ENCODE measurements at regions not wholly inside any gene's neighbourhood (a gene's known extent, or its start where the extent isn't known, plus 50 kb on each side); places are given as distances from the start of the nearest gene placed in this dataset.

GRCh38 chr6:43972913-43973300, 154.3 kb downstream of the MRPL14 start:
- DNase-seq (ENCODE audit: low spot score) = peak; percentile 75
- Histone ChIP-seq H3K9me3 (no peaks in the 10 kb centered on the region), H3K27ac (no peak overlapping the region), H3K27me3 (replicated peaks; ENCODE audit: insufficient read depth) (no peaks in the 10 kb centered on the region), H3K4me3 (no peak overlapping the region), H3K4me1 (replicated peaks) (no peaks in the 10 kb centered on the region), H3K36me3 (no peaks in the 10 kb centered on the region)
- intact Hi-C loops (cut with DNase I) = loop anchor here (5.0 kb wide), 1 partner anchor 104 kb away; no protein-coding TSS in a partner anchor
- no peak for TF ChIP-seq POLR2A (IDR thresholded peaks at IDR 0.05)
- peak; percentile 46 for TF ChIP-seq POLR2AphosphoS5 (IDR thresholded peaks at IDR 0.05)
- 15% methylated on average over 3 of the region's 3 CpGs for WGBS

- Histone ChIP-seq H3K4me3 (no peak overlapping the region), H3K4me1 (replicated peaks) (no peaks in the 10 kb centered on the region), H3K9me3 (no peaks in the 10 kb centered on the region), H3K27me3 (replicated peaks; ENCODE audit: insufficient read depth) (no peaks in the 10 kb centered on the region), H3K27ac (no peak overlapping the region), H3K36me3 (no peaks in the 10 kb centered on the region)
- intact Hi-C loops (cut with DNase I) = loop anchor here (5.0 kb wide), 1 partner anchor 105 kb away; no protein-coding TSS in a partner anchor
- no peak for DNase-seq (ENCODE audit: low spot score)
- TF ChIP-seq POLR2AphosphoS5 (IDR thresholded peaks at IDR 0.05) (no peak), POLR2A (IDR thresholded peaks at IDR 0.05) (no peak), CTCF (IDR thresholded peaks at IDR 0.05) (no peak)
- WGBS = 51% methylated on average over 6 of the region's 6 CpGs
Observed at GRCh38 chr6:43972179-43972912, 154.9 kb downstream of the MRPL14 start.

GRCh38 chr6:43971776-43972126, 155.5 kb downstream of the MRPL14 start:
- H3K4me1 ChIP-seq (replicated peaks) = no peaks in the 10 kb centered on the region
- H3K27me3 ChIP-seq (replicated peaks; ENCODE audit: insufficient read depth) = no peaks in the 10 kb centered on the region
- H3K9me3 ChIP-seq = no peaks in the 10 kb centered on the region
- DNase-seq (ENCODE audit: low spot score) = no peak
- intact Hi-C loops (cut with DNase I) = loop anchor here (5.0 kb wide), 1 partner anchor 106 kb away; no protein-coding TSS in a partner anchor
- no peaks in the 10 kb centered on the region for H3K36me3 ChIP-seq
- H3K27ac ChIP-seq = no peak overlapping the region
- WGBS = 69% methylated on average over 2 of the region's 2 CpGs
- TF ChIP-seq POLR2A (IDR thresholded peaks at IDR 0.05) (no peak), CTCF (IDR thresholded peaks at IDR 0.05) (no peak), POLR2AphosphoS5 (IDR thresholded peaks at IDR 0.05) (no peak)
- no peak overlapping the region for H3K4me3 ChIP-seq

- TF ChIP-seq POLR2AphosphoS5 (IDR thresholded peaks at IDR 0.05) (peak; percentile 69), POLR2A (IDR thresholded peaks at IDR 0.05) (no peak)
- Histone ChIP-seq H3K4me3 (no peak overlapping the region), H3K36me3 (no peaks in the 10 kb centered on the region), H3K9me3 (no peaks in the 10 kb centered on the region), H3K4me1 (replicated peaks) (no peaks in the 10 kb centered on the region), H3K27me3 (replicated peaks; ENCODE audit: insufficient read depth) (no peaks in the 10 kb centered on the region), H3K27ac (no peak overlapping the region)
- 61% methylated on average over 8 of the region's 8 CpGs for WGBS
- DNase-seq (ENCODE audit: low spot score) = peak; percentile 84
- intact Hi-C loops (cut with DNase I) = loop anchor here (5.0 kb wide), 1 partner anchor 106 kb away; no protein-coding TSS in a partner anchor
Observed at GRCh38 chr6:43970913-43971775, 156.1 kb downstream of the MRPL14 start.

- intact Hi-C loops (cut with DNase I) = loop anchor here (5.0 kb wide), 1 partner anchor 107 kb away; no protein-coding TSS in a partner anchor
- DNase-seq (ENCODE audit: low spot score) = no peak
- TF ChIP-seq CTCF (IDR thresholded peaks at IDR 0.05) (no peak), POLR2AphosphoS5 (IDR thresholded peaks at IDR 0.05) (no peak), POLR2A (IDR thresholded peaks at IDR 0.05) (no peak)
- WGBS = 89% methylated on average over 3 of the region's 3 CpGs
- Histone ChIP-seq H3K4me1 (replicated peaks) (no peaks in the 10 kb centered on the region), H3K36me3 (no peaks in the 10 kb centered on the region), H3K27ac (no peak overlapping the region), H3K27me3 (replicated peaks; ENCODE audit: insufficient read depth) (no peaks in the 10 kb centered on the region), H3K9me3 (no peaks in the 10 kb centered on the region), H3K4me3 (no peak overlapping the region)
Observed at GRCh38 chr6:43970068-43970912, 157.0 kb downstream of the MRPL14 start.

Data from prostate gland (tissue), 2 donors.